ENCODE measurements at regions not wholly inside any gene's neighbourhood (a gene's known extent, or its start where the extent isn't known, plus 50 kb on each side); places are given as distances from the start of the nearest gene placed in this dataset.

DNA sequence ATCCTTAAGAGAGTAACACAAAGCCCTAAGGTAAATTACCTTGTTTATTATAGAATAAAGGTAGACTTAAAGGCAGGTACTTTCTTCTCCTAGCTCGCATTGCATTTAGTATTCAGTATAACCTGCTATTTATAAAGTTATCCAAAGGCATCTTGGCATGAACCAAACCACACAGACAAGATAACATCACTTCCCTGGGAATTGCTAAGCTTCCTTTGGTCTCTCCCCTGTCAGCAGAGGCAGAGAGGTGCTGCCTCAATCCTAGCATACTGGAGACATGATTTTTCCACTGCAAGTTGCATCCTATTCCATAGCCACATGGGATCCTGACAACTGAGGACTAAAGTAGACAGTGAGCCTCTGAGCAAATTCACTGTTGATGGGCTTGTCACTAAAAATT, 101.7 kb upstream of the IL6 start:
- 85 to 92% methylated on average over 1 of the region's 1 CpG for WGBS, 2 donors
- Histone ChIP-seq H3K4me3 (no peak overlapping the region), H3K36me3 (replicated peaks in 1 of 2; ENCODE audit: insufficient read depth in 1 of 2, low read depth in 2 of 2) (no peaks in the 10 kb centered on the region), H3K27ac (no peak overlapping the region), H3K27me3 (no peaks in the 10 kb centered on the region), H3K4me1 (no peaks in the 10 kb centered on the region), H3K9me3 (no peaks in the 10 kb centered on the region)
- DNase-seq: no peak
- TF ChIP-seq POLR2A (IDR thresholded peaks at IDR 0.05): no peak
- TF ChIP-seq, protein P1, sequence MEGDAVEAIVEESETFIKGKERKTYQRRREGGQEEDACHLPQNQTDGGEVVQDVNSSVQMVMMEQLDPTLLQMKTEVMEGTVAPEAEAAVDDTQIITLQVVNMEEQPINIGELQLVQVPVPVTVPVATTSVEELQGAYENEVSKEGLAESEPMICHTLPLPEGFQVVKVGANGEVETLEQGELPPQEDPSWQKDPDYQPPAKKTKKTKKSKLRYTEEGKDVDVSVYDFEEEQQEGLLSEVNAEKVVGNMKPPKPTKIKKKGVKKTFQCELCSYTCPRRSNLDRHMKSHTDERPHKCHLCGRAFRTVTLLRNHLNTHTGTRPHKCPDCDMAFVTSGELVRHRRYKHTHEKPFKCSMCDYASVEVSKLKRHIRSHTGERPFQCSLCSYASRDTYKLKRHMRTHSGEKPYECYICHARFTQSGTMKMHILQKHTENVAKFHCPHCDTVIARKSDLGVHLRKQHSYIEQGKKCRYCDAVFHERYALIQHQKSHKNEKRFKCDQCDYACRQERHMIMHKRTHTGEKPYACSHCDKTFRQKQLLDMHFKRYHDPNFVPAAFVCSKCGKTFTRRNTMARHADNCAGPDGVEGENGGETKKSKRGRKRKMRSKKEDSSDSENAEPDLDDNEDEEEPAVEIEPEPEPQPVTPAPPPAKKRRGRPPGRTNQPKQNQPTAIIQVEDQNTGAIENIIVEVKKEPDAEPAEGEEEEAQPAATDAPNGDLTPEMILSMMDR (IDR thresholded peaks at IDR 0.05): no peak
- intact Hi-C loops (cut with DNase I): no loop called here
- no peak for ATAC-seq

DNA sequence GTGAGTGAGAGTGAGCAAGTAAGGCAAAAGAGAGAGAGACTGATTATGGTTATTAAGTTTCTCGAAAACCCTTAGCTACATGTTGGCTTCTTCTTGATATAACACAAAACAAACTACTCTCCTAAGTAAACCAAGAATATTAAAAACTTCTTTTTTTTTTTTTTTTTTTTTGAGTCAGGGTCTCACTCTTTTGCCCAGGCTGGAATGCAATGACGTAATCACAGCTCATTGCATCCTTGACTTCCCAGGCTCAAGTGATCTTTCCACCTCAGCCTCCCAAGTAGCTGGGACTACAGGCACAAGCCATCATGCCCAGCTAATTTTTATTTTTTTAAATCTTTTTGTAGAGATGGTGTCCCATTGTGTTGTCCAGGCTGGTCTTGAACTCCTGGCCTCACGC, 102.2 kb upstream of the IL6 start:
- DNase-seq: no peak
- Histone ChIP-seq H3K36me3 (replicated peaks in 1 of 2; ENCODE audit: insufficient read depth in 1 of 2, low read depth in 2 of 2) (no peaks in the 10 kb centered on the region), H3K9me3 (no peaks in the 10 kb centered on the region), H3K4me3 (no peak overlapping the region), H3K4me1 (no peaks in the 10 kb centered on the region), H3K27ac (no peak overlapping the region), H3K27me3 (no peaks in the 10 kb centered on the region)
- no peak for ATAC-seq
- no peak for TF ChIP-seq POLR2A (IDR thresholded peaks at IDR 0.05)
- TF ChIP-seq, protein P1 (IDR thresholded peaks at IDR 0.05): no peak
- intact Hi-C loops (cut with DNase I): no loop called here
- 92 to 95% methylated on average over 3 of the region's 3 CpGs for WGBS, 2 donors

DNA sequence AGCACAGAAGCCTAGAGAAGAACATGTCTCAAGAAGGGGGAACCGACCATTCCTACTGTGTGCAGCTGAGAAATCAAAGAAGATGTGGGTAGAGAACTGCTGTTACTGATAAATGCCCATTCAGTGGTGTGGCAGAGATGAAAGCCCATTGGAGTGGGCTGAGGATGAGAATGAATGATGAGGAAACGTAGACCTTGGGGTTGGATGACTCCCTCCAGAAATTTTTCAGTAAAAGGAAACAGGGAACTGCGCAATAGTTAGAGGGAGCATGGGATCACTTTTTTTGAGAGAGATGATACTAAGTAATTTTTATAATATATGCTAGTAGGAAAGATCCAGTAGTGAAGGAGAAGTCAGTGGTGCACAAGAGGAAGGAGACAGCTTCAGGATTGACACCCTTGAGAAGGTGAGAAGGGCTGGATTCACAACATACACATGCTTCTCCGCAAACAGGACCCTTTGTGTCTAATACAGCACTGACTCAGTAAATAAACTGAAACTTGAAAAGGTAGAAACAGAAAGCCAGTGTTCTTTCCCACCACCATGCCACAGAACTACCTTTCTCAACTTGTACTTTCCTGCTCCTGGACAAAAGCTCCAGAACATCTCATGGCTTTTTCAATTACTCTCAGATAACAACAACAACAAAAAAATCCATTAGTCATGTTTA, 104.7 kb upstream of the IL6 start:
- no peak for ATAC-seq
- no peaks in the 10 kb centered on the region for H3K36me3 ChIP-seq (replicated peaks in 1 of 2; ENCODE audit: insufficient read depth in 1 of 2, low read depth in 2 of 2)
- no peaks in the 10 kb centered on the region for H3K9me3 ChIP-seq
- 84 to 86% methylated on average over 4 of the region's 4 CpGs for WGBS, 2 donors
- no peak overlapping the region for H3K4me3 ChIP-seq
- no peaks in the 10 kb centered on the region for H3K27me3 ChIP-seq
- no peak for TF ChIP-seq POLR2A (IDR thresholded peaks at IDR 0.05)
- TF ChIP-seq, protein P1 (IDR thresholded peaks at IDR 0.05): no peak
- intact Hi-C loops (cut with DNase I): no loop called here
- no peak overlapping the region for H3K27ac ChIP-seq
- no peaks in the 10 kb centered on the region for H3K4me1 ChIP-seq
- no peak for DNase-seq

DNA sequence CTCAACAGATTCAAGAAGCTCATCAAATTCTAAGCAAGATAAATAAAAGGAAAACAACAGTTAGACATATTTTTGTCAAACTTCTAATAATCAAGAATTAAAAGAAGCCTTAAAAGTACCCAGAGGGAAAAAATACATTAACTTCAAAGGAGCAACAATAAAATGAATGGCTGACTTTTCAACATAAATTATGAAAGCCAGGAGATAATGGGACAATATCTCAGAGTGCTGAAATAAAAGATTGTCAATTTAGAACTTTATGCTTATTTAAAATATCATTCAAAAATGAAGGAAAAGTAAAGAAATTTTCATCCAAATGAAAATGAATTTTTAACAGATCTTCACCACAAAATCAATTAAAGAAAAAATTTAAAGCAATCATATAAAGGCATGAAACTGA, 108.5 kb upstream of the IL6 start:
- intact Hi-C loops (cut with DNase I): no loop called here
- no peak for TF ChIP-seq POLR2A (IDR thresholded peaks at IDR 0.05)
- TF ChIP-seq, protein P1 (IDR thresholded peaks at IDR 0.05): no peak
- Histone ChIP-seq H3K27me3 (no peaks in the 10 kb centered on the region), H3K4me1 (no peaks in the 10 kb centered on the region), H3K4me3 (no peak overlapping the region), H3K27ac (no peak overlapping the region), H3K36me3 (replicated peaks in 1 of 2; ENCODE audit: insufficient read depth in 1 of 2, low read depth in 2 of 2) (no peaks in the 10 kb centered on the region), H3K9me3 (no peaks in the 10 kb centered on the region)
- DNase-seq (no peak), ATAC-seq (no peak)

DNA sequence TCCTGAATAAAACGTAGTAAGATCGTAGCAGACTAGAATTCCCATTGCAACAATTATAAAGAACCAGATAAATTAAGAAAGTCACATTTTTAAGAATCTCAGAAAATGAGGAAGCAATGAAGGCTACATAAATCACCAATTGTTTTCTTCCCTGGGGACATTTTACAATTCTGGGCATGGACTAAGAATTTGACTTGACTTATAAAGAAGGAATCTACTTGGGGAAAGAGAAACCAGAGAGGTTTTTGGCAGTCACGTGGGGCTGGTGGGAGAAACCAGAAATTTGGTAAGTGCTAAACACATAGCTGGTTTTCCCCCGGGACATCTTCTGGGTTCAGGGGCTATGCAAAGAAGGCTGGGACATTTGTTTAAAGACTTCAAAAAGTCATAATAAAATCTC, 109.8 kb upstream of the IL6 start:
- no peaks in the 10 kb centered on the region for H3K36me3 ChIP-seq (replicated peaks in 1 of 2; ENCODE audit: insufficient read depth in 1 of 2, low read depth in 2 of 2)
- no peak for TF ChIP-seq POLR2A (IDR thresholded peaks at IDR 0.05)
- TF ChIP-seq, protein P1 (IDR thresholded peaks at IDR 0.05): no peak
- H3K4me3 ChIP-seq: no peak overlapping the region
- intact Hi-C loops (cut with DNase I): no loop called here
- no peaks in the 10 kb centered on the region for H3K9me3 ChIP-seq
- DNase-seq (no peak), ATAC-seq (no peak)
- H3K27ac ChIP-seq: no peak overlapping the region
- no peaks in the 10 kb centered on the region for H3K4me1 ChIP-seq
- 71 to 88% methylated on average over 4 of the region's 4 CpGs for WGBS, 2 donors
- H3K27me3 ChIP-seq: no peaks in the 10 kb centered on the region

All from body of pancreas (tissue), 4 donors.